Subcutaneous abdominal adipose tissue (tissue), 5 donors: ENCODE measurements at regions not wholly inside any gene's neighbourhood (a gene's known extent, or its start where the extent isn't known, plus 50 kb on each side); places are given as distances from the start of the nearest gene placed in this dataset.

Source experiments
- H3K27ac ChIP-seq: one replicate; pipeline ENCODE4 v1.7.0; 2013; ENCODE audit warnings: low read depth, mild to moderate bottlenecking, inconsistent platforms, low read length, moderate library complexity
- H3K27me3 ChIP-seq, 5 donors: one replicate each; pipeline ENCODE4 v1.7.0; 2013; ENCODE audit warnings: low read length in 5 of 5, inconsistent platforms in 1 of 5; ENCODE audit not compliant: control insufficient read depth in 5 of 5, insufficient read depth in 4 of 5
- H3K36me3 ChIP-seq, 5 donors: one replicate each; pipeline ENCODE4 v1.7.0; 2013; ENCODE audit warnings: low read length in 5 of 5; ENCODE audit not compliant: control insufficient read depth in 5 of 5, insufficient read depth in 5 of 5
- H3K4me1 ChIP-seq, 5 donors: one replicate each; pipeline ENCODE4 v1.7.0; 2013; ENCODE audit warnings: low read length in 5 of 5, mild to moderate bottlenecking in 3 of 5, moderate library complexity in 1 of 5; ENCODE audit not compliant: control insufficient read depth in 5 of 5, insufficient read depth in 5 of 5
- H3K4me3 ChIP-seq, 5 donors: one replicate each; pipeline ENCODE4 v1.7.0; 2013; ENCODE audit warnings: low read length in 5 of 5, low read depth in 1 of 5
- H3K9ac ChIP-seq, 5 donors: one replicate each; pipeline ENCODE4 v1.7.0; 2013; ENCODE audit warnings: low read length in 5 of 5, mild to moderate bottlenecking in 4 of 5, moderate library complexity in 3 of 5
- H3K9me3 ChIP-seq, 5 donors: one replicate each; pipeline ENCODE4 v1.7.0; 2013; ENCODE audit warnings: low read length in 5 of 5; ENCODE audit not compliant: control insufficient read depth in 5 of 5
- donor health status: healthy.
- donor health status: healthy.
- donor health status: healthy.
- donor health status: healthy.
- donor health status: healthy.

GRCh38 chr1:218525031-218525430, 179.9 kb downstream of the TGFB2 start:
- Histone ChIP-seq H3K4me1 (no peaks in the 10 kb centered on the region), H3K9ac (no peak overlapping the region), H3K27ac (no peak overlapping the region), H3K9me3 (no peaks in the 10 kb centered on the region), H3K4me3 (no peak overlapping the region), H3K27me3 (no peaks in the 10 kb centered on the region), H3K36me3 (no peaks in the 10 kb centered on the region)

- H3K9me3 ChIP-seq: no peaks in the 10 kb centered on the region
- no peak overlapping the region for H3K27ac ChIP-seq
- H3K36me3 ChIP-seq: no peaks in the 10 kb centered on the region
- no peak overlapping the region for H3K9ac ChIP-seq
- no peak overlapping the region for H3K4me3 ChIP-seq
- no peaks in the 10 kb centered on the region for H3K4me1 ChIP-seq
- H3K27me3 ChIP-seq: no peaks in the 10 kb centered on the region
Measured at GRCh38 chr1:218525451-218526197, 180.5 kb downstream of the TGFB2 start.

GRCh38 chr1:218526198-218526580, 181.1 kb downstream of the TGFB2 start:
- Histone ChIP-seq H3K4me3 (no peak overlapping the region), H3K27me3 (no peaks in the 10 kb centered on the region)

GRCh38 chr1:218527737-218528136, 182.6 kb downstream of the TGFB2 start:
- Histone ChIP-seq H3K27ac (no peak overlapping the region), H3K4me3 (no peak overlapping the region), H3K9me3 (no peaks in the 10 kb centered on the region), H3K4me1 (no peaks in the 10 kb centered on the region), H3K9ac (no peak overlapping the region), H3K27me3 (no peaks in the 10 kb centered on the region), H3K36me3 (no peaks in the 10 kb centered on the region)

More at GRCh38 chr1:218526198-218526580, 181.1 kb downstream of the TGFB2 start:
- H3K36me3 ChIP-seq: no peaks in the 10 kb centered on the region
- H3K4me1 ChIP-seq: no peaks in the 10 kb centered on the region
- no peak overlapping the region for H3K27ac ChIP-seq
- H3K9ac ChIP-seq: no peak overlapping the region
- no peaks in the 10 kb centered on the region for H3K9me3 ChIP-seq

- Histone ChIP-seq H3K9me3 (peaks cover 0 to 3% (median 0%) of the 10 kb centered on the region in 5 donors), H3K27ac (no peak overlapping the region)
Measured at GRCh38 chr1:218529646-218530300, 184.6 kb downstream of the TGFB2 start.

GRCh38 chr1:218531936-218532335, 186.8 kb downstream of the TGFB2 start:
- Histone ChIP-seq H3K9me3 (peaks cover 0 to 3% (median 0%) of the 10 kb centered on the region in 5 donors), H3K9ac (no peak overlapping the region), H3K27ac (no peak overlapping the region), H3K36me3 (no peaks in the 10 kb centered on the region), H3K27me3 (no peaks in the 10 kb centered on the region), H3K4me3 (no peak overlapping the region), H3K4me1 (no peaks in the 10 kb centered on the region)

More at GRCh38 chr1:218529646-218530300, 184.6 kb downstream of the TGFB2 start:
- H3K4me3 ChIP-seq: no peak overlapping the region
- no peak overlapping the region for H3K9ac ChIP-seq
- H3K27me3 ChIP-seq: no peaks in the 10 kb centered on the region
- H3K36me3 ChIP-seq: no peaks in the 10 kb centered on the region
- H3K4me1 ChIP-seq: no peaks in the 10 kb centered on the region

GRCh38 chr1:218536296-218536986, 191.3 kb downstream of the TGFB2 start:
- Histone ChIP-seq H3K4me1 (peaks cover 0 to 3% (median 0%) of the 10 kb centered on the region in 5 donors), H3K4me3 (no peak overlapping the region), H3K27ac (no peak overlapping the region)

GRCh38 chr1:218537122-218537913, 192.2 kb downstream of the TGFB2 start:
- Histone ChIP-seq H3K9ac (no peak overlapping the region), H3K9me3 (peaks cover 0 to 3% (median 0%) of the 10 kb centered on the region in 5 donors), H3K36me3 (no peaks in the 10 kb centered on the region), H3K27me3 (no peaks in the 10 kb centered on the region), H3K4me1 (peaks cover 0 to 3% (median 0%) of the 10 kb centered on the region in 5 donors), H3K4me3 (no peak overlapping the region), H3K27ac (no peak overlapping the region)

More at GRCh38 chr1:218536296-218536986, 191.3 kb downstream of the TGFB2 start:
- no peaks in the 10 kb centered on the region for H3K27me3 ChIP-seq
- no peaks in the 10 kb centered on the region for H3K36me3 ChIP-seq
- H3K9me3 ChIP-seq: peaks cover 0 to 3% (median 0%) of the 10 kb centered on the region in 5 donors
- no peak overlapping the region for H3K9ac ChIP-seq

- Histone ChIP-seq H3K9ac (no peak overlapping the region), H3K27me3 (no peaks in the 10 kb centered on the region), H3K36me3 (no peaks in the 10 kb centered on the region), H3K4me3 (no peak overlapping the region), H3K4me1 (peaks cover 0 to 3% (median 0%) of the 10 kb centered on the region in 5 donors), H3K27ac (no peak overlapping the region), H3K9me3 (peaks cover 0 to 3% (median 0%) of the 10 kb centered on the region in 5 donors)
Measured at GRCh38 chr1:218538341-218538740, 193.2 kb downstream of the TGFB2 start.
